Hepatocyte (in vitro differentiated cells): ENCODE measurements at regions not wholly inside any gene's neighbourhood (a gene's known extent, or its start where the extent isn't known, plus 50 kb on each side); places are given as distances from the start of the nearest gene placed in this dataset.

ENCODE experiments used
- DNase-seq: peaks from one replicate; pipeline ENCODE4 v3.0.0-alpha.2; 2016; ENCODE audit warnings: low spot score
- H2AFZ ChIP-seq: fragments of 200-600 bp; sonication (generic); 2 replicates; pipeline ENCODE4 v1.6.0; 2016; ENCODE audit warnings: antibody characterized with exemption, mild to moderate bottlenecking
- H3K27ac ChIP-seq: fragments of 200-600 bp; sonication (generic); 2 replicates; pipeline ENCODE4 v1.5.1; 2016; ENCODE audit warnings: mild to moderate bottlenecking
- H3K27me3 ChIP-seq: fragments of 200-600 bp; sonication (generic); 2 replicates; pipeline ENCODE4 v1.6.1; 2016
- H3K36me3 ChIP-seq: fragments of 200-600 bp; sonication (generic); replicated peaks from 2 replicates; pipeline ENCODE4 v1.5.1; 2016; ENCODE audit warnings: low read depth; ENCODE audit not compliant: insufficient read depth
- H3K4me1 ChIP-seq: fragments of 200-600 bp; sonication (generic); 2 replicates; pipeline ENCODE4 v1.5.1; 2016; ENCODE audit warnings: mild to moderate bottlenecking, moderate library complexity; ENCODE audit not compliant: insufficient read depth
- H3K4me2 ChIP-seq: fragments of 200-600 bp; sonication (generic); 2 replicates; pipeline ENCODE4 v1.6.0; 2016
- H3K4me3 ChIP-seq: fragments of 200-600 bp; sonication (generic); 2 replicates; pipeline ENCODE4 v1.5.1; 2016; ENCODE audit warnings: mild to moderate bottlenecking
- H3K79me2 ChIP-seq: fragments of 200-600 bp; sonication (generic); 2 replicates; pipeline ENCODE4 v1.6.0; 2017; ENCODE audit warnings: mild to moderate bottlenecking
- H3K9me2 ChIP-seq: fragments of 200-600 bp; sonication (generic); replicated peaks from 2 replicates; pipeline ENCODE4 v1.6.0; 2017; ENCODE audit warnings: mild to moderate bottlenecking; ENCODE audit not compliant: insufficient read depth
- H3K9me3 ChIP-seq: fragments of 200-600 bp; sonication (generic); 2 replicates; pipeline ENCODE4 v1.5.1; 2016; ENCODE audit warnings: low read depth, mild to moderate bottlenecking
- H4K20me1 ChIP-seq: fragments of 200-600 bp; sonication (generic); 2 replicates; pipeline ENCODE4 v1.6.0; 2016; ENCODE audit warnings: mild to moderate bottlenecking; ENCODE audit not compliant: insufficient read depth, poor library complexity, severe bottlenecking
- EZH2 ChIP-seq: fragments of 200-600 bp; sonication (generic); IDR thresholded peaks from 2 replicates; pipeline ENCODE4 v1.6.1; 2016; ENCODE audit warnings: antibody characterized with exemption, mild to moderate bottlenecking, borderline replicate concordance
- EZH2phosphoT487 ChIP-seq: fragments of 200-600 bp; sonication (generic); IDR thresholded peaks from one replicate; pipeline ENCODE4 v1.6.1; 2018; ENCODE audit warnings: antibody characterized with exemption, mild to moderate bottlenecking, low read depth, moderate library complexity; ENCODE audit not compliant: unreplicated experiment, severe bottlenecking
- WGBS: methylation state at CpG from one replicate; pipeline ENCODE4 v1.1.6; 2016; ENCODE audit warnings: low lambda C conversion rate; ENCODE audit errors: missing lambda C conversion rate; 5-methylcytosine and 5-hydroxymethylcytosine counted together
- TF ChIP-seq, protein P1 (sequence below): fragments of 200-600 bp; sonication (generic); IDR thresholded peaks from 2 replicates; pipeline ENCODE4 v1.5.1; 2016; ENCODE audit warnings: antibody characterized with exemption, mild to moderate bottlenecking; ENCODE audit not compliant: poor library complexity

DNA sequence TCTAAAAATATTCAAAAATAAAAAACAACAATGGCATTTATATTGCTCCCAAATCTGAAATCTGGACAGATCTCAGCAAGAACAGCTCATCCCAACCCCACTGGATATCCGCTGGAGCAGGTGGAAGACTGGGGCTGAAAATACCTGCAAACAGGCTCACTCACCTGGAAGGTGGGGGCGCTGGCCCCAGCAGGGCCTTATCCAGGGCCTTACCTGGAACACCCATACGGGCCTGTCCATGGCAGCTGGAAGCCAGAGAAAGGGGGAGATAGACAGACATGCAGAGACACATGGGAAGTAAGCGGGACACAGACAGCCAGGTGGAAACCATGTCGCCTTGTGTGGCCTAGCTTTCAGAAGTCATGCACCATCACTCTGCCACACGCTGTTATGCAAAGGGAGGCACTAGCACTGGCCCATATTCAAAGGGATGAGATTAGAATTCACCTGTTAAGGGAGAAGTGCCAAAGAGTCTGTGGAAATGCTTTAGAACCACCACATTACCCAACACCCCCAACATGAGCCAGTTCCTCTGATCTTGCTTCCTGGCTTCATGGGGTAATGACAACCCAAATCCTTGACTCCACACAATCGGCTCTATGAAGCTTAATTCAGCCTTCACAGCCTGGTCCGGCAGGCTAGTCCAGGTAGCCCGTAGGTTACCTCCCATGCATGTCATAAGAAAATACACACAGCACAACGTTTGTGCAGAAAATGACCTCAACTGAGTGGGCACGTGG lies 99.0 kb upstream of the CDYL start:
- H3K79me2 ChIP-seq = no peaks in the 10 kb centered on the region
- H2AFZ ChIP-seq = no peak overlapping the region
- no peaks in the 10 kb centered on the region for H3K27me3 ChIP-seq
- no peak overlapping the region for H3K27ac ChIP-seq
- H3K4me1 ChIP-seq = no peaks in the 10 kb centered on the region
- H3K36me3 ChIP-seq = no peaks in the 10 kb centered on the region
- H3K9me3 ChIP-seq = no peaks in the 10 kb centered on the region
- WGBS = 83% methylated on average over 11 of the region's 11 CpGs
- DNase-seq = no peak
- TF ChIP-seq, protein P1, sequence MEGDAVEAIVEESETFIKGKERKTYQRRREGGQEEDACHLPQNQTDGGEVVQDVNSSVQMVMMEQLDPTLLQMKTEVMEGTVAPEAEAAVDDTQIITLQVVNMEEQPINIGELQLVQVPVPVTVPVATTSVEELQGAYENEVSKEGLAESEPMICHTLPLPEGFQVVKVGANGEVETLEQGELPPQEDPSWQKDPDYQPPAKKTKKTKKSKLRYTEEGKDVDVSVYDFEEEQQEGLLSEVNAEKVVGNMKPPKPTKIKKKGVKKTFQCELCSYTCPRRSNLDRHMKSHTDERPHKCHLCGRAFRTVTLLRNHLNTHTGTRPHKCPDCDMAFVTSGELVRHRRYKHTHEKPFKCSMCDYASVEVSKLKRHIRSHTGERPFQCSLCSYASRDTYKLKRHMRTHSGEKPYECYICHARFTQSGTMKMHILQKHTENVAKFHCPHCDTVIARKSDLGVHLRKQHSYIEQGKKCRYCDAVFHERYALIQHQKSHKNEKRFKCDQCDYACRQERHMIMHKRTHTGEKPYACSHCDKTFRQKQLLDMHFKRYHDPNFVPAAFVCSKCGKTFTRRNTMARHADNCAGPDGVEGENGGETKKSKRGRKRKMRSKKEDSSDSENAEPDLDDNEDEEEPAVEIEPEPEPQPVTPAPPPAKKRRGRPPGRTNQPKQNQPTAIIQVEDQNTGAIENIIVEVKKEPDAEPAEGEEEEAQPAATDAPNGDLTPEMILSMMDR = no peak
- TF ChIP-seq EZH2 (no peak), EZH2phosphoT487 (no peak)
- no peak overlapping the region for H3K4me2 ChIP-seq
- no peaks in the 10 kb centered on the region for H4K20me1 ChIP-seq
- H3K4me3 ChIP-seq = no peak overlapping the region
- no peaks in the 10 kb centered on the region for H3K9me2 ChIP-seq

DNA sequence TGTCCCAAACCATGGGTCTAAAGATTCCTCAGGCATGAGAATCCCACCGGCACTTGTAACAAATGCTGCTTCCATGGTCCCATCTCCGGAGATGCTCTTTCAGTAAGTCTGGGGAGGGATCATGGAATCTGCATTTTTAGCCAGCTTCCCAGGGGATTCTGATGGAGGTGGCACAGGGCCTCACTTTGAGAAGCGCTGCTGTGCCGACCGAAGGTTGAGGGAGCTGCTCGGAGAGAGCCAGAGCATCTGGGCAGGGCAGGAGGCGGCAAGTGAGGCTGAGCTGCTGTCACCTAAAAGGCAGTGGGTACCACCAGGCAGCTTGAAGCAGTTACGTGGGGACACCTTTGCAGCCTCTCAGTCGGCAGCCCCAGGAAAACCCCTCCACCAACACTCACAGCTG lies 100.2 kb upstream of the CDYL start:
- H3K9me3 ChIP-seq = no peaks in the 10 kb centered on the region
- no peak overlapping the region for H2AFZ ChIP-seq
- no peaks in the 10 kb centered on the region for H4K20me1 ChIP-seq
- no peak overlapping the region for H3K27ac ChIP-seq
- TF ChIP-seq EZH2phosphoT487 (no peak), EZH2 (no peak)
- TF ChIP-seq, protein P1 = no peak
- H3K4me1 ChIP-seq = no peaks in the 10 kb centered on the region
- H3K4me2 ChIP-seq = no peak overlapping the region
- H3K4me3 ChIP-seq = no peak overlapping the region
- H3K27me3 ChIP-seq = no peaks in the 10 kb centered on the region
- no peaks in the 10 kb centered on the region for H3K79me2 ChIP-seq
- no peaks in the 10 kb centered on the region for H3K36me3 ChIP-seq
- DNase-seq = no peak
- no peaks in the 10 kb centered on the region for H3K9me2 ChIP-seq
- WGBS = 93% methylated on average over 9 of the region's 9 CpGs

DNA sequence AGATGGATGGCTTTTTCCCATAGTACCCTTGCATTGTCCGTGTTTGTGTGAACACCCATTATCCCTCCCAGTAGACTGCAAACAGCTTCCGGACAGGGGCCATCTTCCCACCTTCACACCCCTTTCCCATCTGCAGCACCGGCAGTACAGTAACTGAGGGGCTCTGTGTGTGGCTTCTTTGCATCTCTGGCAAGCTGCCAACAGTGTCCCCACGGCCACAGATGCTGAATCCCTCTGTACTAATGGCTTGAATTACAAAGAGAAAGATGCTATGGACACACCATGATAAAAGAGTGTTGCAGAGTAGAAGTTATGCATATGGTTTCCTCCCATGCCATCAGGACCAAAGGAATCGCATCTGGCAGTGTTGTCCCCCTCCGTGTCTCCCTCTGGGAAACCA lies 101.1 kb upstream of the CDYL start:
- 58% methylated on average over 6 of the region's 6 CpGs for WGBS
- H3K4me1 ChIP-seq = no peaks in the 10 kb centered on the region
- no peaks in the 10 kb centered on the region for H3K9me3 ChIP-seq
- H3K4me3 ChIP-seq = no peak overlapping the region
- H2AFZ ChIP-seq = no peak overlapping the region
- H3K4me2 ChIP-seq = no peak overlapping the region
- H4K20me1 ChIP-seq = no peaks in the 10 kb centered on the region
- no peak for DNase-seq
- no peaks in the 10 kb centered on the region for H3K36me3 ChIP-seq
- no peaks in the 10 kb centered on the region for H3K27me3 ChIP-seq
- TF ChIP-seq EZH2 (no peak), EZH2phosphoT487 (no peak)
- TF ChIP-seq, protein P1 = no peak
- H3K79me2 ChIP-seq = no peaks in the 10 kb centered on the region
- no peaks in the 10 kb centered on the region for H3K9me2 ChIP-seq
- no peak overlapping the region for H3K27ac ChIP-seq
